HFF-Myc (cell line): ENCODE measurements at regions not wholly inside any gene's neighbourhood (a gene's known extent, or its start where the extent isn't known, plus 50 kb on each side); places are given as distances from the start of the nearest gene placed in this dataset.

ENCODE experiments used
- DNase-seq: peaks from one replicate; pipeline ENCODE4 v3.0.0-alpha.2; 2011; ENCODE audit warnings: low read depth; ENCODE audit errors: extremely low read depth
- H3K4me3 ChIP-seq: replicated peaks from 2 replicates; pipeline ENCODE4 v1.5.1; 2011; ENCODE audit warnings: low read depth, mild to moderate bottlenecking, control low read depth, low read length
- CTCF ChIP-seq: IDR thresholded peaks from 2 replicates; pipeline ENCODE4 v1.5.1; 2012; ENCODE audit warnings: mild to moderate bottlenecking, low read depth, low read length, control low read depth; ENCODE audit errors: missing control alignments

GRCh38 chr5:62931153-62931950, 352.7 kb downstream of the LRRC70 start:
- no peak for TF ChIP-seq CTCF
- H3K4me3 ChIP-seq = no peak overlapping the region
- DNase-seq = no peak

GRCh38 chr5:62922191-62922590, 343.6 kb downstream of the LRRC70 start:
- no peak overlapping the region for H3K4me3 ChIP-seq
- no peak for DNase-seq
- no peak for TF ChIP-seq CTCF

- TF ChIP-seq CTCF = no peak
- H3K4me3 ChIP-seq = no peak overlapping the region
- DNase-seq = no peak
Observed at GRCh38 chr5:62920856-62921255, 342.2 kb downstream of the LRRC70 start.

GRCh38 chr5:62909326-62909725, 330.7 kb downstream of the LRRC70 start:
- no peak overlapping the region for H3K4me3 ChIP-seq
- no peak for DNase-seq
- TF ChIP-seq CTCF = no peak

- H3K4me3 ChIP-seq = no peak overlapping the region
- no peak for DNase-seq
- no peak for TF ChIP-seq CTCF
Observed at GRCh38 chr5:62902126-62902525, 323.5 kb downstream of the LRRC70 start.

- TF ChIP-seq CTCF = no peak
- H3K4me3 ChIP-seq = no peak overlapping the region
- no peak for DNase-seq
Observed at GRCh38 chr5:62900976-62901375, 322.4 kb downstream of the LRRC70 start.
